GM10248 (cell line): ENCODE measurements at regions not wholly inside any gene's neighbourhood (a gene's known extent, or its start where the extent isn't known, plus 50 kb on each side); places are given as distances from the start of the nearest gene placed in this dataset.

Source experiments
- CTCF ChIA-PET: fragments of 300-600 bp; sonication (Branson Sonifier 250); formaldehyde crosslinking; extraction: SDS; loops from one replicate; lab custom pipeline; 2021; ENCODE audit warnings: antibody characterized with exemption; lab: Yijun Ruan, JAX
- POLR2A ChIA-PET: fragments of 350-650 bp; sonication (Branson Sonifier 250); formaldehyde crosslinking; extraction: SDS; loops from one replicate; lab custom pipeline; 2020; ENCODE audit warnings: antibody characterized with exemption; lab: Yijun Ruan, JAX
- DNase-seq: peaks from one replicate; pipeline ENCODE4 v3.0.0; 2012; ENCODE audit errors: extremely low spot score
- CTCF ChIP-seq: IDR thresholded peaks from 2 replicates; pipeline ENCODE4 v1.5.1; 2012; ENCODE audit warnings: mild to moderate bottlenecking, low read depth; ENCODE audit errors: extremely low read depth, missing control alignments, control extremely low read depth

GRCh38 chr13:88411696-88412095 is 740.5 kb downstream of the SLITRK5 start:
- DNase-seq, result no peak
- TF ChIP-seq CTCF, result no peak
- ChIA-PET POLR2A (no interaction called here), CTCF (no interaction called here)

GRCh38 chr13:88417801-88418200 is 746.6 kb downstream of the SLITRK5 start:
- POLR2A ChIA-PET, result no interaction called here
- TF ChIP-seq CTCF, result no peak
- DNase-seq, result no peak
- CTCF ChIA-PET, result interaction anchor here (1.3 kb wide), 1 partner anchor 18 kb away, joined by 3 read pairs; no protein-coding TSS in a partner anchor

- ChIA-PET POLR2A (no interaction called here), CTCF (no interaction called here)
- no peak for DNase-seq
- TF ChIP-seq CTCF, result no peak
Measured at GRCh38 chr13:88424463-88424862, 753.3 kb downstream of the SLITRK5 start.

- CTCF ChIA-PET, result no interaction called here
Measured at GRCh38 chr13:88426661-88427060, 755.5 kb downstream of the SLITRK5 start.

GRCh38 chr13:88429862-88430261 is 758.7 kb downstream of the SLITRK5 start:
- no peak for DNase-seq
- no peak for TF ChIP-seq CTCF
- CTCF ChIA-PET, result no interaction called here
- POLR2A ChIA-PET, result no interaction called here

More at GRCh38 chr13:88426661-88427060, 755.5 kb downstream of the SLITRK5 start:
- POLR2A ChIA-PET, result no interaction called here
- no peak for TF ChIP-seq CTCF
- DNase-seq, result no peak

GRCh38 chr13:88434953-88435352 is 763.8 kb downstream of the SLITRK5 start:
- CTCF ChIA-PET, result no interaction called here
- DNase-seq, result no peak
- POLR2A ChIA-PET, result no interaction called here
- TF ChIP-seq CTCF, result no peak

GRCh38 chr13:88436974-88437373 is 765.8 kb downstream of the SLITRK5 start:
- TF ChIP-seq CTCF, result no peak
- POLR2A ChIA-PET, result no interaction called here
- no peak for DNase-seq

More at GRCh38 chr13:88436974-88437373, 765.8 kb downstream of the SLITRK5 start:
- CTCF ChIA-PET, result no interaction called here
